Left lung (tissue), 4 donors: ENCODE measurements at regions not wholly inside any gene's neighbourhood (a gene's known extent, or its start where the extent isn't known, plus 50 kb on each side); places are given as distances from the start of the nearest gene placed in this dataset.

Experiments
- ATAC-seq: fragments of 200-7000 bp; cut with Tn5 transposase; one replicate; pipeline ENCODE4 v1.9.1; 2020; ENCODE audit warnings: moderate library complexity
- DNase-seq, 4 donors: peaks; one replicate each; pipeline ENCODE4 v3.0.0-alpha.2; 2013 to 2020
- H3K27ac ChIP-seq, 2 donors: fragments of 200-600 bp; sonication (generic) in 1 of 2; one replicate each; pipeline versions ENCODE4 v1.5.0 to v1.8.0; 2020 to 2021
- H3K27me3 ChIP-seq, 2 donors: fragments of 200-600 bp; sonication (generic) in 1 of 2; one replicate each; pipeline versions ENCODE4 v1.5.0 to v1.8.0; 2020 to 2021
- H3K36me3 ChIP-seq, 2 donors: fragments of 200-600 bp; sonication (generic) in 1 of 2; one replicate each; pipeline versions ENCODE4 v1.5.0 to v1.8.0; 2020 to 2021
- H3K4me1 ChIP-seq, 2 donors: fragments of 200-600 bp; one replicate each; pipeline ENCODE4 v1.8.0; 2021
- H3K4me3 ChIP-seq, 2 donors: fragments of 200-600 bp; sonication (generic) in 1 of 2; one replicate each; pipeline versions ENCODE4 v1.5.0 to v1.8.0; 2020 to 2021; ENCODE audit warnings: mild to moderate bottlenecking in 1 of 2
- H3K9me3 ChIP-seq, 2 donors: fragments of 200-600 bp; sonication (generic) in 1 of 2; one replicate each; pipeline versions ENCODE4 v1.5.0 to v1.8.0; 2020 to 2021
- intact Hi-C, 2 donors: fragments of 100-400 bp; cut with DNase I; formaldehyde crosslinking; loops; one replicate each; pipeline versions ENCODE4 v1.11.2 to v1.14.2; 2022
- TF ChIP-seq, protein P1 (sequence below), 2 donors: fragments of 200-600 bp; sonication (generic) in 1 of 2; IDR thresholded peaks; one replicate each; pipeline versions ENCODE4 v1.5.0 to v1.8.0; 2021; ENCODE audit warnings: antibody characterized with exemption in 2 of 2
- donor health status: DM: no; HTN: yes; CAD: no.
- donor health status: DM: no; HTN: no; CAD: no.

- no peaks in the 10 kb centered on the region for H3K4me1 ChIP-seq
- DNase-seq, result no peak
- TF ChIP-seq, protein P1, sequence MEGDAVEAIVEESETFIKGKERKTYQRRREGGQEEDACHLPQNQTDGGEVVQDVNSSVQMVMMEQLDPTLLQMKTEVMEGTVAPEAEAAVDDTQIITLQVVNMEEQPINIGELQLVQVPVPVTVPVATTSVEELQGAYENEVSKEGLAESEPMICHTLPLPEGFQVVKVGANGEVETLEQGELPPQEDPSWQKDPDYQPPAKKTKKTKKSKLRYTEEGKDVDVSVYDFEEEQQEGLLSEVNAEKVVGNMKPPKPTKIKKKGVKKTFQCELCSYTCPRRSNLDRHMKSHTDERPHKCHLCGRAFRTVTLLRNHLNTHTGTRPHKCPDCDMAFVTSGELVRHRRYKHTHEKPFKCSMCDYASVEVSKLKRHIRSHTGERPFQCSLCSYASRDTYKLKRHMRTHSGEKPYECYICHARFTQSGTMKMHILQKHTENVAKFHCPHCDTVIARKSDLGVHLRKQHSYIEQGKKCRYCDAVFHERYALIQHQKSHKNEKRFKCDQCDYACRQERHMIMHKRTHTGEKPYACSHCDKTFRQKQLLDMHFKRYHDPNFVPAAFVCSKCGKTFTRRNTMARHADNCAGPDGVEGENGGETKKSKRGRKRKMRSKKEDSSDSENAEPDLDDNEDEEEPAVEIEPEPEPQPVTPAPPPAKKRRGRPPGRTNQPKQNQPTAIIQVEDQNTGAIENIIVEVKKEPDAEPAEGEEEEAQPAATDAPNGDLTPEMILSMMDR (IDR thresholded peaks at IDR 0.05), result no peak
- H3K36me3 ChIP-seq, result no peaks in the 10 kb centered on the region
- H3K27me3 ChIP-seq, result no peaks in the 10 kb centered on the region
- H3K9me3 ChIP-seq, result peaks cover 0 to 3% of the 10 kb centered on the region in 2 donors
- no peak overlapping the region for H3K4me3 ChIP-seq
- H3K27ac ChIP-seq, result no peak overlapping the region
- intact Hi-C loops, result no loop called here
- no peak for ATAC-seq
These were observed 368.4 kb upstream of the MAP3K7 start for GRCh38 chr6:90955246-90955645.

DNA sequence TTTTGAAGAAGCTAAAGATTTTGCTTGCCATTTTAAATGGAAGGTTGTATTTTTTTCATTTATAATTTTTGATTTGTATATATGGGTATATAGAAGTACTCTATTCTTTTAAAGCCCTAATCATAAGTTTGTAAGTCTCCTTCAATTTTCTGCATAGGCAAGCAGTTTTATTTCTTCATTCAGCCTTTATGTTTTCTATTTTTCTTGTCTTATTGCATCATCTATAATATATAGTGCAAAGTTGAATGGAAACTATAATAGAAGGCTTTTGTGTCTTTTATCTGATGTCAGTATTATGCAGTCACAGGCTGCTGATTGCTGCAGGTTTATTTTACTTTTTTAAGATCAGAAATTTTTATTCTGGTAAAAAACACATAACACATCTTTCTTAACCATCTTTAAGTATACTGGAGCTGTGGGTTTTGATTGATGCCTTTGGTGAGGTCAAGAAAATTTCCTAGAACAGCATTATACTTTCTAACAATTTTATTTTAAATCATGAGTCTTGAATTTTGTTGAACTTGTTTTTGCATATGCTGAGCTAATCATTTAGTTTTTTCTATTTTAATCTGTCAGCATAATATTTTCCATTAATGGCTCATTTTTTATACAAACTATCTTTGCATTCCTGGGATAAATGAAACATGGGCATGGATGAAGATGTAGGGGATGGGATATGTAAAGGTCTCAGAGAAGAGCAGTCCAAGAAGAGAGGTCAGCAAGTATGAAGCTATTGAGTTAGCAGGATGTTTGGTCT, 366.7 kb upstream of the MAP3K7 start:
- TF ChIP-seq, protein P1 (IDR thresholded peaks at IDR 0.05), result no peak
- DNase-seq (no peak), ATAC-seq (no peak)
- intact Hi-C loops, result no loop called here
- Histone ChIP-seq H3K9me3 (peaks cover 0 to 3% of the 10 kb centered on the region in 2 donors), H3K27ac (no peak overlapping the region), H3K36me3 (no peaks in the 10 kb centered on the region), H3K27me3 (no peaks in the 10 kb centered on the region), H3K4me1 (no peaks in the 10 kb centered on the region), H3K4me3 (no peak overlapping the region)

DNA sequence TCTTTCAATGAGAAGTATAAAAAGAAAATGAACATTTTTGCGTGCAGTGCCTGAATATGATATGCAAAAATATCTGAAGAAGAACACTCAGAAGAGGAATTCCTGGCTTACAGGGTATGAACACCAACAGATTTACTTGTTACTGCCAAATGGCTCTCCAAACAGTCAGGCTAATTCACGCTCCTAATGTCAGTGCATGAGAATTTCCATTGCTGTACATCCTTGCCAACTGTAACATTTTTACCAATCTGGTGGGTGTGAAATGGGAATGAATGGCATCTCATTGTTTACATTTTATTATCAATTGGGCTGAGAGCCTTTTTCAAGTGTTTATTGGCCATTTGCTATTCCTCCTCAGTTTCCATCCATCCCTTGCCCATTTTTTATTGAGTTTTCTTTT, 365.3 kb upstream of the MAP3K7 start:
- H3K4me3 ChIP-seq, result no peak overlapping the region
- no peak overlapping the region for H3K27ac ChIP-seq
- no peaks in the 10 kb centered on the region for H3K27me3 ChIP-seq
- H3K9me3 ChIP-seq, result peaks cover 0 to 3% of the 10 kb centered on the region in 2 donors
- no peak for DNase-seq
- H3K36me3 ChIP-seq, result no peaks in the 10 kb centered on the region
- H3K4me1 ChIP-seq, result no peaks in the 10 kb centered on the region
- ATAC-seq, result no peak
- TF ChIP-seq, protein P1 (IDR thresholded peaks at IDR 0.05), result no peak
- intact Hi-C loops, result no loop called here

- Histone ChIP-seq H3K9me3 (peaks cover 0 to 3% of the 10 kb centered on the region in 2 donors), H3K27ac (no peak overlapping the region), H3K4me1 (no peaks in the 10 kb centered on the region), H3K36me3 (no peaks in the 10 kb centered on the region), H3K4me3 (no peak overlapping the region), H3K27me3 (no peaks in the 10 kb centered on the region)
- intact Hi-C loops, result no loop called here
- ATAC-seq (no peak), DNase-seq (no peak)
- TF ChIP-seq, protein P1 (IDR thresholded peaks at IDR 0.05), result no peak
These were observed 361.7 kb upstream of the MAP3K7 start for GRCh38 chr6:90948540-90948939.

- TF ChIP-seq, protein P1 (IDR thresholded peaks at IDR 0.05), result no peak
- no peak for ATAC-seq
These were observed 360.6 kb upstream of the MAP3K7 start for GRCh38 chr6:90947184-90948064.

More at GRCh38 chr6:90947184-90948064, 360.6 kb upstream of the MAP3K7 start:
- H3K27ac ChIP-seq, result no peak overlapping the region
- no peaks in the 10 kb centered on the region for H3K36me3 ChIP-seq
- H3K27me3 ChIP-seq, result no peaks in the 10 kb centered on the region
- no peaks in the 10 kb centered on the region for H3K9me3 ChIP-seq
- DNase-seq, result peak in 1 of 4 donors; percentile 75
- H3K4me1 ChIP-seq, result no peaks in the 10 kb centered on the region
- no peak overlapping the region for H3K4me3 ChIP-seq
- intact Hi-C loops, result no loop called here
